DND-41 (cell line): ENCODE measurements at regions not wholly inside any gene's neighbourhood (a gene's known extent, or its start where the extent isn't known, plus 50 kb on each side); places are given as distances from the start of the nearest gene placed in this dataset.

Experiments
- CTCF ChIP-seq: IDR thresholded peaks from 2 replicates; pipeline ENCODE4 v1.5.1; 2012; ENCODE audit warnings: borderline replicate concordance, low read length, moderate library complexity, mild to moderate bottlenecking; ENCODE audit not compliant: poor library complexity, severe bottlenecking; ENCODE audit errors: extremely low read depth
- EZH2 ChIP-seq: IDR thresholded peaks from 3 replicates; pipeline ENCODE4 v1.6.1; 2012; ENCODE audit warnings: borderline replicate concordance, low read depth, mild to moderate bottlenecking, moderate library complexity, low read length, inconsistent platforms; ENCODE audit not compliant: severe bottlenecking

- TF ChIP-seq CTCF (no peak), EZH2 (no peak)
Measured at GRCh38 chr13:47413526-47413925, 516.7 kb upstream of the HTR2A start.
